PC-9 (cell line): ENCODE measurements at regions not wholly inside any gene's neighbourhood (a gene's known extent, or its start where the extent isn't known, plus 50 kb on each side); places are given as distances from the start of the nearest gene placed in this dataset.

Experiments used
- BruUV-seq: library from RNA; stranded (reverse); fragments of 400-500 nt; replicated peaks from 2 replicates; lab custom pipeline; 2021; lab: Mats Ljungman, UMichigan
- CTCF ChIA-PET: fragments of 300-600 bp; sonication (Branson Sonifier 250); formaldehyde crosslinking; loops from one replicate; lab custom pipeline; 2022; ENCODE audit warnings: antibody characterized with exemption; lab: Charles Lee
- POLR2A ChIA-PET: fragments of 300-600 bp; sonication (Branson Sonifier 250); formaldehyde crosslinking; loops from one replicate; lab custom pipeline; 2022; ENCODE audit warnings: antibody characterized with exemption; ENCODE audit not compliant: unreplicated experiment; lab: Charles Lee
- DNase-seq, 2 experiments: peaks; one replicate each; pipeline versions ENCODE4 v3.0.0 to v3.0.0-alpha.2; 2015 to 2022; ENCODE audit warnings: mixed read lengths in 1 of 2
- H2AFZ ChIP-seq: fragments of 200-600 bp; sonication (generic); 2 replicates; pipeline ENCODE4 v1.8.1; 2017; ENCODE audit warnings: antibody characterized with exemption
- H3F3A ChIP-seq: fragments of 200-600 bp; sonication (generic); 2 replicates; pipeline ENCODE4 v1.8.1; 2017; ENCODE audit warnings: antibody characterized with exemption, mild to moderate bottlenecking, low read depth; ENCODE audit not compliant: insufficient read depth
- H3K27ac ChIP-seq: fragments of 200-600 bp; sonication (generic); 2 replicates; pipeline ENCODE4 v1.6.1; 2016; ENCODE audit warnings: mixed run types
- H3K27me3 ChIP-seq: fragments of 200-600 bp; sonication (generic); 2 replicates; pipeline ENCODE4 v1.6.1; 2016; ENCODE audit warnings: low read depth, mixed run types; ENCODE audit not compliant: insufficient read depth
- H3K36me3 ChIP-seq: fragments of 200-600 bp; sonication (generic); 2 replicates; pipeline ENCODE4 v1.6.1; 2016; ENCODE audit warnings: low read depth, mixed run types
- H3K4me1 ChIP-seq: fragments of 200-600 bp; sonication (generic); replicated peaks from 2 replicates; pipeline ENCODE4 v1.6.1; 2016; ENCODE audit warnings: mixed run types; ENCODE audit not compliant: insufficient read depth
- H3K4me2 ChIP-seq: fragments of 200-600 bp; sonication (generic); 2 replicates; pipeline ENCODE4 v1.6.1; 2017; ENCODE audit warnings: mixed run types
- H3K4me3 ChIP-seq: fragments of 200-600 bp; sonication (generic); 2 replicates; pipeline ENCODE4 v1.6.1; 2016; ENCODE audit warnings: mixed run types
- H3K79me2 ChIP-seq: fragments of 200-600 bp; sonication (generic); 2 replicates; pipeline ENCODE4 v1.6.1; 2017; ENCODE audit warnings: low read depth, mixed run types
- H3K9me2 ChIP-seq: fragments of 200-600 bp; sonication (generic); 2 replicates; pipeline ENCODE4 v1.8.1; 2017; ENCODE audit warnings: mild to moderate bottlenecking; ENCODE audit not compliant: insufficient read depth
- H3K9me3 ChIP-seq: fragments of 200-600 bp; sonication (generic); 2 replicates; pipeline ENCODE4 v1.8.1; 2016; ENCODE audit warnings: low read depth; ENCODE audit not compliant: insufficient read depth
- H4K20me1 ChIP-seq: fragments of 200-600 bp; sonication (generic); 2 replicates; pipeline ENCODE4 v1.8.1; 2017; ENCODE audit not compliant: insufficient read depth
- CTCF ChIP-seq: fragments of 200-600 bp; sonication (generic); conservative IDR thresholded peaks from 2 replicates; pipeline ENCODE4 v1.6.1; 2017; ENCODE audit warnings: mixed run types, antibody characterized with exemption, mild to moderate bottlenecking, moderate library complexity
- EZH2 ChIP-seq: fragments of 200-600 bp; sonication (generic); IDR thresholded peaks from 2 replicates; pipeline ENCODE4 v1.8.0; 2017; ENCODE audit warnings: antibody characterized with exemption, low read depth
- intact Hi-C: fragments of 100-400 bp; cut with micrococcal nuclease; formaldehyde crosslinking; loops from one replicate; pipeline ENCODE4 v1.10.0; 2022; ENCODE audit not compliant: unreplicated experiment

- no TSS peak for BruUV-seq
- no peaks in the 10 kb centered on the region for H3K9me3 ChIP-seq
- H2AFZ ChIP-seq, result no peak overlapping the region
- no peaks in the 10 kb centered on the region for H3F3A ChIP-seq
- H3K4me1 ChIP-seq, result no peaks in the 10 kb centered on the region
- H3K79me2 ChIP-seq, result no peaks in the 10 kb centered on the region
- no peaks in the 10 kb centered on the region for H4K20me1 ChIP-seq
- ChIA-PET CTCF (no interaction called here), POLR2A (no interaction called here)
- no peak overlapping the region for H3K27ac ChIP-seq
- H3K9me2 ChIP-seq, result no peaks in the 10 kb centered on the region
- H3K36me3 ChIP-seq, result no peaks in the 10 kb centered on the region
- no peak overlapping the region for H3K4me3 ChIP-seq
- intact Hi-C loops, result no loop called here
- H3K27me3 ChIP-seq, result no peaks in the 10 kb centered on the region
- TF ChIP-seq EZH2 (no peak), CTCF (no peak)
- no peak for DNase-seq
- no peak overlapping the region for H3K4me2 ChIP-seq
Observed at GRCh38 chrX:79444694-79445210, 77.6 kb upstream of the ITM2A start.

- DNase-seq, result no peak
- TF ChIP-seq EZH2 (no peak), CTCF (no peak)
Observed at GRCh38 chrX:79443121-79443520, 76.0 kb upstream of the ITM2A start.

GRCh38 chrX:79440336-79440735, 73.2 kb upstream of the ITM2A start:
- no TSS peak for BruUV-seq
- TF ChIP-seq EZH2 (no peak), CTCF (no peak)
- no peak overlapping the region for H3K4me2 ChIP-seq
- H3F3A ChIP-seq, result no peaks in the 10 kb centered on the region
- no peaks in the 10 kb centered on the region for H3K27me3 ChIP-seq
- no peak overlapping the region for H2AFZ ChIP-seq
- H3K79me2 ChIP-seq, result no peaks in the 10 kb centered on the region
- no peaks in the 10 kb centered on the region for H4K20me1 ChIP-seq
- no peaks in the 10 kb centered on the region for H3K9me2 ChIP-seq
- no peak overlapping the region for H3K27ac ChIP-seq
- H3K36me3 ChIP-seq, result no peaks in the 10 kb centered on the region
- no peaks in the 10 kb centered on the region for H3K9me3 ChIP-seq
- ChIA-PET CTCF (no interaction called here), POLR2A (no interaction called here)
- intact Hi-C loops, result no loop called here
- no peak for DNase-seq
- H3K4me1 ChIP-seq, result no peaks in the 10 kb centered on the region
- H3K4me3 ChIP-seq, result no peak overlapping the region

More at GRCh38 chrX:79443121-79443520, 76.0 kb upstream of the ITM2A start:
- no peaks in the 10 kb centered on the region for H3K79me2 ChIP-seq
- no peaks in the 10 kb centered on the region for H3F3A ChIP-seq
- no peaks in the 10 kb centered on the region for H3K36me3 ChIP-seq
- intact Hi-C loops, result no loop called here
- POLR2A ChIA-PET, result no interaction called here
- H3K9me2 ChIP-seq, result no peaks in the 10 kb centered on the region
- CTCF ChIA-PET, result no interaction called here
- no peaks in the 10 kb centered on the region for H3K27me3 ChIP-seq
- no peaks in the 10 kb centered on the region for H4K20me1 ChIP-seq
- no peaks in the 10 kb centered on the region for H3K9me3 ChIP-seq
- no peak overlapping the region for H3K4me3 ChIP-seq
- BruUV-seq, result no TSS peak
- H3K27ac ChIP-seq, result no peak overlapping the region
- no peaks in the 10 kb centered on the region for H3K4me1 ChIP-seq
- no peak overlapping the region for H2AFZ ChIP-seq
- H3K4me2 ChIP-seq, result no peak overlapping the region
